SJCRH30 (cell line): ENCODE measurements at regions not wholly inside any gene's neighbourhood (a gene's known extent, or its start where the extent isn't known, plus 50 kb on each side); places are given as distances from the start of the nearest gene placed in this dataset.
"Not testable (repeated sequence)": the region's sequence is repeated elsewhere in the genome, so short reads cannot be mapped to it uniquely, and the experiment has no call there.

ENCODE experiments used
- DNase-seq, 2 experiments: peaks; one replicate each; pipeline ENCODE4 v3.0.0-alpha.2; 2015 to 2020
- H3K27ac ChIP-seq: fragments of 250-450 bp; sonication (Bioruptor Pico); 2 replicates; pipeline ENCODE4 v1.5.1; 2020; ENCODE audit warnings: mild to moderate bottlenecking, moderate library complexity
- H3K27me3 ChIP-seq: fragments of 250-450 bp; sonication (Bioruptor Pico); 2 replicates; pipeline ENCODE4 v1.5.1; 2020; ENCODE audit warnings: mild to moderate bottlenecking, moderate library complexity
- H3K36me3 ChIP-seq: fragments of 250-450 bp; sonication (Bioruptor Pico); 2 replicates; pipeline ENCODE4 v1.5.1; 2020; ENCODE audit warnings: mild to moderate bottlenecking, moderate library complexity
- H3K4me1 ChIP-seq: fragments of 250-450 bp; sonication (Bioruptor Pico); 2 replicates; pipeline ENCODE4 v1.5.1; 2020; ENCODE audit warnings: mild to moderate bottlenecking, moderate library complexity
- H3K4me3 ChIP-seq: fragments of 250-450 bp; sonication (Bioruptor Pico); 2 replicates; pipeline ENCODE4 v1.5.1; 2020; ENCODE audit warnings: mild to moderate bottlenecking, moderate library complexity
- H3K9me3 ChIP-seq: fragments of 250-450 bp; sonication (Bioruptor Pico); replicated peaks from 2 replicates; pipeline ENCODE4 v1.5.1; 2020; ENCODE audit warnings: mild to moderate bottlenecking, moderate library complexity

DNA sequence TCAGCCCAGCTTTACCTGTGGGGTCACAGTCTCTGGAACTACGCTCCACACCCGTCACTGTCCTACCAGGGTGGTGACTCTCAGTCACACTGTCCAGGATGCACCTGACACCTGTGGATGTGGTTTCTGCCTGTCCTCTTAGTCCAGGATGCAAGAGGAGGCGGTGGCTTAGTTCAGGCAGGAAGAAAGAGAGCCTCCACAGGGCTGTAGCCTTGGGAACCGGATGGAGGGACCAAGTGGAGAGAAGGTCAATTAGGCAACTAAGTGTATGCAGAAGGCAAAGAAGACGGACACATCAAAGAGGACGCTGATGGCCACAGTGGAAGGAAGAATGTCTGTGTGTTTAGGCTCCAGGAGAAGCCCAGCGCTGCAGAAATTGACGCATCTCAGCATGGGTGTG, 153.9 kb upstream of the IRF2BP2 start:
- H3K4me3 ChIP-seq = no peak overlapping the region

GRCh38 chr1:234763367-234763766, 153.4 kb upstream of the IRF2BP2 start:
- Histone ChIP-seq H3K4me1 (no peaks in the 10 kb centered on the region), H3K4me3 (no peak overlapping the region), H3K27ac (no peak overlapping the region), H3K36me3 (no peaks in the 10 kb centered on the region), H3K27me3 (no peaks in the 10 kb centered on the region), H3K9me3 (no peaks in the 10 kb centered on the region)
- no peak for DNase-seq

More for the DNA sequence above, 153.9 kb upstream of the IRF2BP2 start:
- H3K27ac ChIP-seq = no peak overlapping the region
- no peaks in the 10 kb centered on the region for H3K4me1 ChIP-seq
- no peak for DNase-seq
- H3K36me3 ChIP-seq = no peaks in the 10 kb centered on the region
- no peaks in the 10 kb centered on the region for H3K9me3 ChIP-seq
- H3K27me3 ChIP-seq = no peaks in the 10 kb centered on the region

DNA sequence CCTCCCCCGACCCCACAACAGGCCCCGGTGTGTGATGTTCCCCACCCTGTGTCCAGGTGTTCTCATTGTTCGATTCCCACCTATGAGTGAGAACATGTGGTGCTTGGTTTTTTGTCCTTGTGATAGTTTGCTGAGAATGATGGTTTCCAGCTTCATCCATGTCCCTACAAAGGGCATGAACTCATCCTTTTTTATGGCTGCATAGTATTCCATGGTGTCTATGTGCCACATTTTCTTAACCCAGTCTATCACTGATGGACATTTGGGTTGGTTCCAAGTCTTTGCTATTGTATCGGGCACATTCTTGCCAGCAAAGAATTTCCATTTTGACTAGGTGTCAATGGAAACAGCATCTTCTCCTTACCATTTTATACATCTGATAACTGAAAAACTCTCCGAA, 152.1 kb upstream of the IRF2BP2 start:
- not testable (repeated sequence) for H3K9me3 ChIP-seq, H3K27ac ChIP-seq, H3K4me3 ChIP-seq, H3K27me3 ChIP-seq, DNase-seq, H3K36me3 ChIP-seq, H3K4me1 ChIP-seq

- Histone ChIP-seq H3K4me3 (no peak overlapping the region), H3K9me3 (no peaks in the 10 kb centered on the region), H3K27ac (no peak overlapping the region), H3K4me1 (peaks cover 12% of the 10 kb centered on the region), H3K27me3 (no peaks in the 10 kb centered on the region), H3K36me3 (no peaks in the 10 kb centered on the region)
- no peak for DNase-seq
These were observed 150.3 kb upstream of the IRF2BP2 start for GRCh38 chr1:234760303-234760723.

GRCh38 chr1:234759888-234760287, 149.9 kb upstream of the IRF2BP2 start:
- H3K4me3 ChIP-seq = no peak overlapping the region
- H3K27ac ChIP-seq = no peak overlapping the region

DNA sequence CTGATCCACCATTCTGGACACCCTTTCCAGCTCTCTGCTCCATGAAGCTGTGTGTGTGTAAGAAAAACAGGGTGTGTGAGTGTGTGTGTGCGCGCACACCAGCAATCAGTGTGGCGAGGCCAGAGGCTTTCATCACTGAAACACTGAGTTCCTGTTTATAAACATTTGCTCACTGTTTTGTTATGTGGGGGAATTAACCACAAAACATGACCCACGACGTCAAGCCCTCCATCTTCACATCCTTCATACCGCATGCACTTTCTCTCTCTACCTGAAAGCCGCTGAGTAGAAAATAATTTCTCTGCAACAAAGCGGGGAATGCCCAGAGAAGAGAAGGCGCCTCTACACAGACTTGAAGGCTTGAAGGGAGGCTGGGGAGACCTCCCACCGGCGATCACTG, 148.9 kb upstream of the IRF2BP2 start:
- H3K27me3 ChIP-seq = no peaks in the 10 kb centered on the region
- DNase-seq = no peak
- no peaks in the 10 kb centered on the region for H3K36me3 ChIP-seq
- H3K9me3 ChIP-seq = no peaks in the 10 kb centered on the region
- no peak overlapping the region for H3K27ac ChIP-seq
- H3K4me1 ChIP-seq = peaks cover 18% of the 10 kb centered on the region
- H3K4me3 ChIP-seq = no peak overlapping the region

More at GRCh38 chr1:234759888-234760287, 149.9 kb upstream of the IRF2BP2 start:
- H3K9me3 ChIP-seq = no peaks in the 10 kb centered on the region
- H3K36me3 ChIP-seq = no peaks in the 10 kb centered on the region
- H3K27me3 ChIP-seq = no peaks in the 10 kb centered on the region
- no peak for DNase-seq
- H3K4me1 ChIP-seq = peaks cover 16% of the 10 kb centered on the region

DNA sequence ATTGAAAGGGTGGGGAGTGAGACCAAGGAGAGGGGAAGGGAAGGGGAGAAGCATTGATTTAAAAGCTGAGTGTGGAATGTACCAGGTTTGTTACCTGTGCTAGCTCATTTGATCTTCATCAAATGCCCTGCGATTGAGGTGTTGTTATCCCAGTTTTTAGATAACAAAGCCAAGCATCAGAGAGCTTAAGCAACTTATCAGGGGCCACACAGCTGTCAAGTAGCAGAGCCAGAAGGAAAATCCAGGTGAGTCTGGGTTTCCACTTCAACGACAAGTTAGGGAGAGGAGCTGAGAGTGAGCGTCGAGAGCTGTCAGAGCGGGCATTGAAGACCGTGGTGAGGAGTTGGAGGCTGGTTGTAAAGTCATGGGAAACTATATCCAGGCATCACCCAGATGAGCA, 146.9 kb upstream of the IRF2BP2 start:
- Histone ChIP-seq H3K27ac (no peak overlapping the region), H3K4me1 (peaks cover 18% of the 10 kb centered on the region), H3K27me3 (no peaks in the 10 kb centered on the region), H3K4me3 (no peak overlapping the region), H3K9me3 (no peaks in the 10 kb centered on the region), H3K36me3 (no peaks in the 10 kb centered on the region)
- no peak for DNase-seq

- Histone ChIP-seq H3K27ac (no peak overlapping the region), H3K36me3 (no peaks in the 10 kb centered on the region), H3K4me3 (no peak overlapping the region), H3K27me3 (no peaks in the 10 kb centered on the region), H3K9me3 (no peaks in the 10 kb centered on the region), H3K4me1 (peaks cover 18% of the 10 kb centered on the region)
- DNase-seq = no peak
These were observed 146.2 kb upstream of the IRF2BP2 start for GRCh38 chr1:234756066-234756774.

DNA sequence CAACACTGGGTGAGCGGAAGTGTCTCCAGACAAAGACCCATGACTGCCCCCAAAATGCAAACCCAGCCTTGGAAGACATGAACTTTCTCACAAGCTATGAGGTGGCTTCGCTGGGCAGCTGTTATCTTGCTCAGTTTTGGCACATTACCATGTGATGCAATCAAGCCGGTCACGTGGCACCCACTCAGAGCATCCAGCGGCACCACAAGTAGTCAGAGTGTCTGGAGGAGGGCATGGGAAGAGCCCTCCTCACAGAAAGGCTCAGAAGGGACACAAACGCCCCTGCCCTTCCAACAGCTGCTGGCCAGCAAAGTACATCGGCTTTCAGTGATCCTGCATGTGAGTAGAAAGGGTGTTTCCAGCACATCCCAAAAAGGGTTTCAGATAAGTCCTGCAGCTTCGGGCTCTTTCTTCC, 145.5 kb upstream of the IRF2BP2 start:
- Histone ChIP-seq H3K27me3 (no peaks in the 10 kb centered on the region), H3K36me3 (no peaks in the 10 kb centered on the region), H3K4me3 (0 out of 2 replicates have a peak overlapping the region, but pooled peaks have one; percentile 1), H3K4me1 (peaks cover 18% of the 10 kb centered on the region), H3K27ac (peak overlapping the region; percentile 4; the same call in 1 of the 2 replicates), H3K9me3 (no peaks in the 10 kb centered on the region)
- peak; percentile 88 to 93 for DNase-seq

DNA sequence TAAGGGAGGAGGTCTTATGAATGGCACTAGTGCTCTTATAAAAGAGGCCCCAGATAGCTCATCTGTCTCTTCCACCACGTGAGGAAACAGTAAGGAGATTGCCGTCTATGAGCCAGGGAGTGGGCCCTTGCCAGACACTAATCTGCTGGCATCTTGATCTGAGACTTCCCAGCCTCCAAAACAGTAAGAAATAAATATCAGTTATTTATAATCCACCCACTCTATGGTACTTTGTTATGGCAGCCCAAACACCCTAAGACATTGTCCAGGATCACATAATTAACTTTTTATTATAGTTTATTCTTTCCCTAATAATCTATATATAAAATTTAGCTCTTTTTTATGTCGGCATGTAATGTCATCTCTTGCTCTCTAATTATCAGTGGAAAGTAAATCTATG, 144.0 kb upstream of the IRF2BP2 start:
- Histone ChIP-seq H3K9me3 (no peaks in the 10 kb centered on the region), H3K4me3 (no peak overlapping the region), H3K36me3 (no peaks in the 10 kb centered on the region), H3K27ac (no peak overlapping the region), H3K4me1 (peaks cover 18% of the 10 kb centered on the region), H3K27me3 (no peaks in the 10 kb centered on the region)
- DNase-seq = no peak

DNA sequence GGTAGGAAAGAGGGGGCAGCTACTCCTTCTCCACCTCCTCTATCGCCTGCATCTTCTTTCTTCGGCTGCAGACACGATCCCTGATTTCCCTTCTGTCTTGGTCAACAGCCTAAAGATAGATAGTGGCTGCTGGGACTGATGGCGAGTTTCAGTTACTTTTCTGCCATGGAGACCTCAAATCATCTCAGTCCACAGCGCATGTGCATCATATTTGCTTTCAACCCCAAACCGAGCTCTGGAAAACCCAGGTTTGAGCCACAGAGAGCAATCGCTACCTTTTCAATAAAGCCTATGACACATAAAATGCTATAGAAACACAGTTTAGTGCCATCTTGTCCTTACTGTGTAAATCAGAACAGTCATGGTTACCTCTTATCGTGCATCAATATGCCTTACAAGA, 142.9 kb upstream of the IRF2BP2 start:
- Histone ChIP-seq H3K4me1 (peaks cover 18% of the 10 kb centered on the region), H3K9me3 (no peaks in the 10 kb centered on the region), H3K4me3 (no peak overlapping the region), H3K27me3 (no peaks in the 10 kb centered on the region), H3K36me3 (no peaks in the 10 kb centered on the region), H3K27ac (no peak overlapping the region)
- no peak for DNase-seq

GRCh38 chr1:234751678-234752077, 141.7 kb upstream of the IRF2BP2 start:
- Histone ChIP-seq H3K4me1 (peaks cover 23% of the 10 kb centered on the region), H3K27me3 (no peaks in the 10 kb centered on the region), H3K27ac (no peak overlapping the region), H3K9me3 (no peaks in the 10 kb centered on the region), H3K36me3 (no peaks in the 10 kb centered on the region), H3K4me3 (no peak overlapping the region)
- no peak for DNase-seq

DNA sequence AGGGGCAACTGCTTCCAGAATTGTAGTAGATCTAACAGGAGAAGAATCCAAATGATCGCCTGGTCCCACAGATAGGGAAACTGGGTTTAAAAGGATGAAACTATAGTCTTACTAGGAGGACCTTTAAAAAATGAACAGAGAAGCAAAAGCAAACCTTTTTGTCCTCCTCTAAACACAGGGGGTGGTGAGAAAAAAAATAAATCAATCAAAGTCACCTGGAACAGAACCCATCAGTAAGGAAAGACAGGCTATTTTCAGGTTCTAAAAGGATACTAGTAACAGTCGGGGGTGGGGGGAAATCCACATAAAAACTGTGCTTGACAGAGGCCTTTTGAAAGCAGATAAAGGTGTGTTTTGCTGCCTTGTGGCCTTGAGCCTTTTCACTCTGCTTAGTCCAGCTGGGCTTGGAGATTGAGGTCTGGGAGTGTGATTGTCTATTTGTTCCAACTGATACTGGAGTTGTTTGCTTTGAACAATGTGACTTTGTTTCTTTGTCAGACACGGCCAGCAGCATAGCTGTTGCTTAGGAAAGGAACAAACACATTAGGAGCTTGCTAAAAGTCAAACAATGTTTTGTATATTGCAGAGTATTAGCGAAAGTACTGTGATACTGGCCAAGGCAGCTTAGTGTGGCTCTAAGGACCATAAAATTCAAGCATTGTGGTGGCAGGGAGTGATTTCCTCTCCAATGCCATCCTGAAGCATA, 141.1 kb upstream of the IRF2BP2 start:
- Histone ChIP-seq H3K4me1 (peaks cover 22% of the 10 kb centered on the region), H3K9me3 (no peaks in the 10 kb centered on the region), H3K27ac (no peak overlapping the region), H3K36me3 (no peaks in the 10 kb centered on the region), H3K27me3 (no peaks in the 10 kb centered on the region), H3K4me3 (no peak overlapping the region)
- no peak for DNase-seq

- H3K4me3 ChIP-seq = no peak overlapping the region
- H3K4me1 ChIP-seq = peaks cover 17% of the 10 kb centered on the region; the same call in 1 of the 2 replicates
- H3K27me3 ChIP-seq = no peaks in the 10 kb centered on the region
- no peak overlapping the region for H3K27ac ChIP-seq
- H3K9me3 ChIP-seq = no peaks in the 10 kb centered on the region
- H3K36me3 ChIP-seq = no peaks in the 10 kb centered on the region
- no peak for DNase-seq
These were observed 138.7 kb upstream of the IRF2BP2 start for GRCh38 chr1:234748713-234749112.

DNA sequence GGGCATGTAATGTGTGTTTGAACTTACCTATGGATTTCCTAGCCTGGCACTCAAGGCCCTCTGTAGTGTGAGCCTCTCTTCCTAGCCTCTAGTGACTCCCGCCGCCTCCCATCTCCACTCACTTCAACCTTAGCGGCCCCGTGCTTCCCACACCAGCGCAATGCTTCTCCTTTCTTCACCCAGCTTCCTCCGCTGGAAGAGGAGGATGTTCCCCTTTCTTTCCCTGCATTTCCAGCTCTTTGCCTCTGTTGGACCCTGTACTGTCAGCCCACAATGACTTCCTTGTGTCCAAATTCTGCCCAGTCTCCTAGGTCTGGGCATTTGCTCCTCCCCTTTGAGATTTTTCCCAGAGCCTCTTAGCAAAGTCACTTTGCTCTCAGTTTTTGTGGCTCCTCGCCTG, 138.1 kb upstream of the IRF2BP2 start:
- H3K36me3 ChIP-seq = no peaks in the 10 kb centered on the region
- DNase-seq = no peak
- H3K9me3 ChIP-seq = no peaks in the 10 kb centered on the region
- no peaks in the 10 kb centered on the region for H3K27me3 ChIP-seq
- H3K4me1 ChIP-seq = peaks cover 23% of the 10 kb centered on the region; the same call in 1 of the 2 replicates
- H3K27ac ChIP-seq = no peak overlapping the region
- H3K4me3 ChIP-seq = no peak overlapping the region
